ENCODE measurements at regions not wholly inside any gene's neighbourhood (a gene's known extent, or its start where the extent isn't known, plus 50 kb on each side); places are given as distances from the start of the nearest gene placed in this dataset.

DNA sequence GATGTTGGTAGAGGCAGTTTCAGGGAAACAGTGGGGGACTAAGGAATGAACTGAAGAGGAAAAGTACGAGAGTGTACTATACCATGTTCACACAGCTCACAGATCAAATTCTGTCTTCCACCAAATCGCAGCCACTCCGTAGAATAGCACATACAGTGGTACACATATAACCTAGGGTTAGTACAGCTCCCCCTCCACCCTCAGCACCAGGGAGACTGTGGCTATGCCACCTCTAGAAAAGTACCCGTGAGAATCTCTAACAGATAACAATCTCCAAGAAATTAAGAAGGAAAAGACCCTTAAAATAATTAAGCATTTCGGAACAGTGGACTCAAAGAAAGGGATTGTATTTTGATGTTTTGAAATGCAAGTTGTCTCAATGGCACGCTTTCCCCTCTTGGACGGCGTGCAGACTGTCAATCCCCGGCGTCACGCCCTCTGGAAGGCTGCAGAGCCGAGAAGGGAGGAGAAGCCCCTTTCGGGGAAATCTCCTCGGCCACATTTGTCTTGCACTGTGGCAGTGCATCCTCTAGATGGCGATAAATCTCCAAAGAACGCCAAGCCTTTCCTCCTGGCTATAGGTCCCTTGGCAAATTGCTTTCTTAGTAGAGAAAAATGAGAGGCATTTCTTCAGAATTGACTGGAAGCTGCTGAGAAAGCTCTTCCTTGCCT is 345.0 kb downstream of the REEP3 start:
- TF ChIP-seq CTCF (IDR thresholded peaks at IDR 0.05) (peak; percentile 96), EZH2 (IDR thresholded peaks at IDR 0.05; ENCODE audit: borderline replicate concordance, insufficient read depth, low read depth, low read length, poor library complexity, severe bottlenecking) (no peak)

All from B cell (primary cell).